Right renal pelvis (tissue), 4 donors: ENCODE measurements at regions not wholly inside any gene's neighbourhood (a gene's known extent, or its start where the extent isn't known, plus 50 kb on each side); places are given as distances from the start of the nearest gene placed in this dataset.

ENCODE experiments used
- DNase-seq, 4 donors: peaks; one replicate each; pipeline ENCODE4 v3.0.0-alpha.2; 2013; ENCODE audit warnings: low read depth in 4 of 4, low spot score in 3 of 4, missing footprints in 1 of 4

DNA sequence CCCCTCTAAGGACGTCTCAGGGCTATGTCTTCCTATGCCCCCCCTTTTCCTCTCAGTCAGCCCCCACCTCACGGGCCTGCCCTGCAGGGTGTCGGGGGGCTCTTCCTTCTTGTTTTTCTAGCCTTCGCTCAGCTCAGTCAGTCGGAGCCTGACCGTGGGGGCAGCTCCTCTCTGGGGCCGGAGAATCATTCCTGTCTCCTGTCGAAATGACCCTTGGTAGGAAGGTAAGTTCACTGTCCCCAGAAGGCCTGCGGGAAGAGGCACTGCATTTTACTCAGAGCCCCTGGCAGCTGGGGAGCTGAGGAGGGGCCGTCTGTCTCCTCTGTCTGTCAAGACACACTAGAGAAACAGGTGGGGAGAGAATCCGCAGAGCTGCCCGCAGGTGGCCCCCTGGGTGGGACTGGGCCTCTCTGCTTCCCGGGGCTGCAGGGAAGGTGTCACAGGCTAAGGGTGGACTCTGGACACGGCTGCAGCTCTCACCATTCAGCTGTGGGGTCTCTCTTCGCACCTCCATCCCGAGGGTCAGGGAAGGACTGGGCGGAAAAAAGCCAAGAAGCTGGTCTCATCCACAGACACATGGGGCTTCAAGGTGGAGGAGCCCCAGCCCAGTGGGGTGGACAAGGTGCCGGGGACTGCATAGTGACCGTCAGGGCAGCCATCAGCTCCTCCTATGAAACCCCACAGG lies 112.8 kb upstream of the TNRC6C start:
- no peak for DNase-seq

DNA sequence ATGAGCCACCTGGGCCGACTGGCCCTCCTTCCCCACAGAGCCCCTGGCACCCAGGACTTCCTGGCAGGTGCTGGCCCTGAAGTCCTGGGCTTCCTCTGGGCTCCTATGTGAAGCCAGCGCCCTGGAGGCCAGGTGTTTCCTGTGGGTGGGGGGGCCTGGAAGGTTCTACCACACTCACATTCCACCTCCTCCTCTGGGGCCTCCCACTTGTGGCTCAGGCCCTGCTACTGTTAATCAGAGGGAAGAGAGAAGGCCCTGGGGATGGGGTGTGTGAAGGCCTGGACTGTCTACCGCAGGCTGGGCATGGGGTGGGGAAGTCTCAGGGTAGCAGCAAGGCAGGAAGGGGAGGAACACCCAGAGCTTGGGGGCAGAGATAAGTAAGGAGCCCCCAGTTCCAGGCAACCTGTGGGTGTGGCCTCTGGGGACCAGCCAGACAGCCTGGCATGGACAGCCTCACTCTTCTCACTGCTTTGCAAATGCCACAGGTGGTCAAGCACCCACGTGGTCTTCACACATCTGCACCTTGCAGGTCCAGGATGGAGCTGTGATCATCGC lies 111.9 kb upstream of the TNRC6C start:
- no peak for DNase-seq

DNA sequence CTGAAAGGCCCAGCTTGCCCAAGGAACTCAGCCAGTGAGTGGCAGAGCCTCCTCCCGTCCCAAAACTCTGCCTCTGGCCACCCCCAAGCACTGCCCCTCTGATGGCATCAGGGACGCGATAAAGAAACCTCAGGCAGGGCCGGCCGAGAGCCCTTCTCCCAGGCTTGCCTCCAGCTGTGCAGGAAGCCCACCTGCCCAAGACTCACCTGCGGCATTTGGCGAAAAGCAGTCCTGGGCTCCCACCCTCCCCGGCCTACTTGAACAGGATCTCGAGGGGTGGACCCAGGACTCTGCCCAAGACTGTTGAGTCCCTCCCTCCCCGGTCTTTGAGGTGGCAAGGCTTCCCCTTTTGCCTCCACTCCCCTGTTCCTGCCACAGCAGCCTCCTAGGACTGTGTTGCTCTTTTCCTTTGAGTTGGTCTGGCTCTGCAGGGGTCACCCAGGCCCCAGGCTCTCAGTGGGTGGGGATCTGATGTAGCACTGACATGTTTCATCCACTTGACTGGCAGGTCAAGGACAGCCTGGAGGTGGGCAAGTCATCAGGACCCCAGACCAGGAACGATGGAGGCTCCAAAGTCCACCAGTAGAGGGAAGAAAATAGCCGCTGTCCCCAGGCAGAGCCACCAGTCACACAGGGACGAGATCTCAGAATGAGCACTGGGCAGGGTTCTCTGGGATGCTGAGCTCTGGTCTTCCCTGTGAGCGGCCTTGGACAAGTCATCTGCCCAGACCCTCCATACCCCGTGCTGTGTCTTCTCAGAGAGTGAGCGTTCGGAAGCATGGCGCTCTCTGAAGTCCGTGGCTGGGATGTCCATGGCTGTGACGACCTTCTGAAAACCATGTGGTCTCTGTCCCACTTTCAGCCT lies 111.0 kb upstream of the TNRC6C start:
- no peak for DNase-seq

DNA sequence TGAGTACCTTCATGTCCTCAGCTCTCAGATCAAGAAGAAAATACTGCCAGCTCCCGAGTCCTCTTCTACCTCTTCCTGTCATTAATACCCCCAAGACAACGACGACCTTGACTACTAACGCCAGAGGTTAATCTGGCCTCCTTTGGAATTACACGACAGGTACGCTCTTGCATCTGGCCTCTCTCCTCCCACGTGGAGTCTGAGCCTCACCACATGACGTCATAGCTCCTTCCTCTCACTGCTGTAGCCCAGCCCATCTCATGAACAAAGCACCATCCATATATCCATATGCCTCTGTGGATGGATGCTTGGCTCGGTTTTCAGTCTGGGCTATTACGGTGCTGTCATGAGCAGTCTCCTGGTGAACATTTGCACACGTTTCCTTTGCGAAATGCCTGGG lies 110.2 kb upstream of the TNRC6C start:
- DNase-seq, result no peak

DNA sequence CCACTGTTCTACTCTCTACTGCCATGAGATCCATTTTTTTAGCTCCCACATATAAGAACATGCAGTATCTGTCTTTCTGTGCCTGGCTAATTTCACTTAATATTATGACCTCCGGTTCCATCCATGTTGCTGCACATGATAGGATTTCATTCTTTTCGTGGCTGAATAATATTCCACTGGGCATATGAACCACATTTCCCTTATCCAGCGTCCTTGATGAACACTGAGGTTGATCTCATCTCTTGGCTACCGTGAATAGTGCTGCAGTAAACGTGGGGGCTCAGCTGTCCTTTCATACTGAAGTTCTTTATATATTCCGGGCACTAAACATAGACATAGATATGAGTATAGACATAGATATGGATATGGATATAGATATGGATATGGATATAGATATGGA lies 109.3 kb upstream of the TNRC6C start:
- no peak for DNase-seq

DNA sequence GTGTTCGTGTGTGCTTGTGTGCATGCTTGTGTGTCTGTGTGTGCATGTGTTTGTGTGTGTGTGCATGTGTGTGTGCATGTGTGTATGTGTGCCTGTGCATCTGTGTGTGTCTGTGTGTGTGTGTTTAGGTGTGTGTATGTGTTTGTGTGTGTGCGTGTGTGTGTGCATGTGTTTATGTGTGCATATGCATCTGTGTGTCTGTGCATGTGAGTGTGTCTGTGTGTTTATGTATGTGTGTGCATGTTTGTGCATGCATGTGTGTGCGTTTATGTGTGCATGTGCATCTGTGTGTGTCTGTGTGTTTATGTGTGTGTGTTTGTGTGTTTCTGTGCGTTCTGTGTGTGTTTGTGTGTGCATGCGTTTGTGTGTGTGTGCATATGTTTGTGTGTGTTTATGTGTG lies 106.6 kb upstream of the TNRC6C start:
- no peak for DNase-seq

DNA sequence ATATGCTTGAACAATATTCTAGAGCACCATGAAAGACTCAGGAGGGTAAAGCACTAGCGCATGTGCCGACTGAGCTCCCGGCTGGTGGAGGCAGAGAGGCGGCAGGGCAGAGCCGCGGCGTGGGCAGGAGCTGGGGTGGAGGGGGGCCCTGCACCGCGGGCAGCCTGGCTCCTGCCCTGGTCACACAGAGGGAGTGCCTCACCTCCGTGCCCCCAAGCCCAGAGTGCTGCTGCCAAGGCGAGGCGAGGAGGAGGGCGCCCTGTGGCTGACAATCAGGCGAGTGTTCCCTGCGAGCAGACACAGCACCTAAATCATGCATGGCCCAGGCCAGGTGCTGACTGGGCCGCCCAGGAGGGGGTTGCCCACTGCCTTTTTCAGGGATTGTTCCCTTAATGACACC lies 105.8 kb upstream of the TNRC6C start:
- no peak for DNase-seq

DNA sequence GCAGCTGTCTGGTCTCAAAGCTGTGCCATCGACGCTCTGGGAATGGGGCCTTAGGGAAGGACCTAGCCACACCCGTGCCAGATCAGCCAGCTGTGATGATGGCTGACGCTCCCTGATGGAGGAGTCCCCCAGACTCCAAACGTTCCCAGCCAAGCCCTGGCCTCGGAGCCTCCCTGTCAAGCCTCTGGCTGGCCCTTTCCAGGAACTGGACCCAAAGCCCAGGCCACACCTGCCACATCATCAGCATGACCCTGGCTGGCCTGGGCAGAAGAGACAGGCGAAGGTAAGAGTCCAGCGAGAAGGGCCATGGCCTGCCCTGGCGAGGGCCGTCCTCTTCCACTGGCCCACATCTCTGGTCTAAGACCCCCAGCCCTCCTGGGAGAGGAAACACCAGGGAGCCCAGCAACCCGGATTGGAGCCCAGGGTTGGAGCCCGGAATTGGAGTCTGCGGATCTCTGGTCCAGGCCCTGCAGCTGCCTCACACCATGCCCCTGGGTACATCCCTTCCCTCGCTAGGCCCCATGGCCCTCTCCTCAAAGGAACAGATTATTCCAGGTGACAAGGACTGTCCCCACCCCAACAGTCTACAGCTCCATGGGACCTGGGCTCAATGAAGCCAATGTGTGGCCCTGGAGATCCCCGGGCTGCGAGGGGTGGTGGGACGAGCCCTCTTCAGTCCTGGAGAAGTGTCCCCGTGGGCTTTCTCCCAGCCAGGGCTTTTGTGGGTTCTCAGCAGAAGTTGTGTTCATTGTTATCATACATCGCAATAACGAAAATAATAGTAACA lies 105.1 kb upstream of the TNRC6C start:
- no peak for DNase-seq

DNA sequence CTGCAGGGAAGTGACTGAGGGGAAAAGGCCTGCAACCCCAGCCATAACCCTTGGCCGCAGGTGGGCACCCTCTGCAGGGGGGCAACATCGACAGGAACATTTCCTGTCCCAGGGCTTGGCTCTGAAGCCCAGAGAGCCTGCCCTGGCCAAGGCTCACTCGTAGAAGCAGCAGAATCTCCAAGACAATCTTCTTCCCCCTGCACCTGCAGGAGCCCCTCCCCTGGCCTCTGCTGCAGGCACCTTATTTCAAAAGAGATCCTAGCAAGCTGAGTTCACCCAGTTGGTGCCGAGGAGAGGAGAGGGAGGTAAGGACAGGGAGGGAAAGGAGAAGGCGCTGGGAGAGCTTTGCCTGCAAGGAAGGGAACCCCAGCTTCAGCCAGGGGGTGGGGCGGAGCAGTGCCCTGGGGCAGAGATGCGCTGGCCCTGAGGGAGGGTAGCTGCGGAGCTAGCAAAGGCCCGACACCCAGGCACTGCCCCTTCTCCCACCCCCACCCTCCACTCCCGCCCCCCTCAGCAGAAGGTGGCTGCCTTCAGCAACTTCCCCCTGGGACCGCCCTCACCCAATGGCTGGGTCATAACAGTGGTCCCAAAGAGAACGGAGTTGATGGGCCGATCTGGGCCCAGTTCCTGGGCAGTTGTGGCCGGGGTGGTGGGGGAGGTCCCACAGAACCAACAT lies 104.3 kb upstream of the TNRC6C start:
- DNase-seq, result no peak

DNA sequence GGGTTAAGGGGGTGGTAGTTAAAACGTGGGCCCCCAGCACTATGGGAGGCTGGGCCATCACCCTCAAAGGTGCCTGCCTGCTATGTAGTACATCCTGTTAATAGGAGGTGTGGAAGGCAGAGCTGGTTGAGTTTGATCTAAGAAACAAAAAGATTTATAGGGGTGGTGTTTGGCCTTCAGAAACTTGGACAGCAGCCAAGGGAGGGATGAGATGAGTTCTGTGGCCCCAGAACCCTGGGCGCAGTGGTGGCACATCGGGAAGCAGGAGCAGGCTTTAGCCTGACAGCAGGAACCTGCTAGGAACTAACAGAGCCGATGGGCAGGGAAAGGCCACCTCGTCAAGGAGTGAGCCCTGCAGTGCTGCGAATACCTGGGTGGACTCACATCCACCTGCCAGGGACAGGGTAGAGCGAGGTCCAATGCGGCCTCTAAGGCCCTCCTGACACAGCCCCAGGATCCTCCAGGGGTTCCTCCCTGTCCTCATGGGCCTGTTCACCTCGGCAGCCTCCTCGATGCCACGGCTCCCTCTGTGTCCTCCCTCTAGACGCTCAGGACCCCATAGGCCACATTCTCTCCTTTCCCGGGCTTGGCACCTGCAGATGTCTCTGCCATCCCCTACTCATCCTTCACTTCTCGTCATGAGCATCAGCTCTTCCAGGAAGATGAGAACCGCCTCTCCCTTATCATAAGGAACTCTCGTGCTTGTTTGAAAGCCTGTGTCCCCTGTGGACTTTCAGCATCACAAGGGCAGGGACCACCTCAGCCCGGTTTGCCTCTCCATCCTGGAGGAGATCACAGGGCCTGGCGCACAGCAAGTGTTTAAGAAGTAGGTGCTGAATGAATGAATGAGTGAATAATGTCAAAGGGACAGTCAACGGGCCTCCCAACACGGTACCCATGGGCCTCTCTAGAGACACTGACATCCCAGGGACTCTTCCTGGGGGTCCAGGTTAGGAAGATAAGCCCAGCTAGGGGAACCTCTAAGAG lies 103.5 kb upstream of the TNRC6C start:
- DNase-seq, result no peak

DNA sequence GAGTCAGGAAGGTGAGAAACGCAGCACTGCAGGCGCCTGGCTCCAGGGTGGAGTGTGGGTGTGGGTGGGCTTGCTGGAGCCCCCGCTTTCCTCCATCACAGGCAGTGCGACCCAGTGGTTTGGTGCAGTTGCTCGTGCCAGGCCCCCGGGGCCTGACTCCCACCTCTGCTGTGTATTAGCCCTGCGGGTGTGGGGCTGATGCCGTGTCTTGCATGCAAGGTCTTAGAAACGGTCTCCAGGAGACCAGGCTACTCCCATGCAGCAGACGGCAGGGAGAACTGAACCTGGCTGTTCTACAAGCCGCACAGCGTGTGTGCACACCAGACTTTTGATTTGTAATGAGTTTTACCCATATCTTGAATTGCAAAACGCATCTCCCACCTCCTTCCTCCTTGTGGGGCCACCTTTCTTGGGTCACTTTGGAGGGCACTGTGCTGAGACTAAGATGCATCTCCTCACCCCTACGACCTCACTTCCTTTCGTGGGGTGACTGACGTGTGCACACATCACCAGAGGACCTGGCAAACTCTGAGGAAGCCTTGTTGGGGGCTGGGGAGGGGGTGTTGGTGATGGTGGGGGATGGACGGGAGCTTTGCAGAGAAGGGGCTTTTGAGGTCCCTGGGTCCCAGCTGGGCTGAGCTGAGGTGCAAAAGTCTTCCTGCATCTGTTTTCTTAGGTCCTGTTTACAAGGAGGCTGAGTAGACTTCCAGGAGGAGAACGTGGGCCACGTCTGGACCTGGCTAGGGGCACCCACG lies 101.8 kb upstream of the TNRC6C start:
- no peak for DNase-seq

DNA sequence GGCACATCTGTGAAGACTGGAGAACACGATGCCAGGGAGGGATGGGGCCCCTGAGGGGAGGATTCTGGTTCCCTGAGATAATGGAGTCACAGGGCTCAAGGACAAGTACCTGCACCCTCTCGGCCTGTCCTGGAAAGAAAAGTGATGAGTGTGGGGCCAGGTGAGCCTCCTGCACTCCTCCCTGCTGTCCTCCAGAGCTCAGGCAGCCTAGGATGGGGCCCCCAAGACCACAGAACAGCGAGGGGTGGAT lies 101.3 kb upstream of the TNRC6C start:
- no peak for DNase-seq

DNA sequence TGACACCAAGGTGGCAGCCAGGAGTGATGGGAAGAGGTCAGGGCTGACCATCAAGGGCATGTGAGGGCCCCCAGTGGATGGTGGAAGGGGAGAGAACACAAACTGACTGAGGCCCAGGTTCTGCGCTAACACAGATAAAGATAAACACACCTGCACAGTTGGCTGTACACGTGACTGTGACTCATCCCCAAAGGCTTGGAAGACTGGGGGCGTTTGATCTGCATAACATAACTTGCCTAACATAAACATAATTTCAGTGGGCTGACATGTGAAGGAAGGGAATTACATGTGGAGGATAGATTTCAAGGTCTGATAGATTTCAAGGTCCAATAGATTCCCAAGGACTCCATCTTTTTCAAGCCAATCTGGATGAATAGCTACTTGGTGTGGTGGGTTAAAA lies 100.9 kb upstream of the TNRC6C start:
- no peak for DNase-seq

DNA sequence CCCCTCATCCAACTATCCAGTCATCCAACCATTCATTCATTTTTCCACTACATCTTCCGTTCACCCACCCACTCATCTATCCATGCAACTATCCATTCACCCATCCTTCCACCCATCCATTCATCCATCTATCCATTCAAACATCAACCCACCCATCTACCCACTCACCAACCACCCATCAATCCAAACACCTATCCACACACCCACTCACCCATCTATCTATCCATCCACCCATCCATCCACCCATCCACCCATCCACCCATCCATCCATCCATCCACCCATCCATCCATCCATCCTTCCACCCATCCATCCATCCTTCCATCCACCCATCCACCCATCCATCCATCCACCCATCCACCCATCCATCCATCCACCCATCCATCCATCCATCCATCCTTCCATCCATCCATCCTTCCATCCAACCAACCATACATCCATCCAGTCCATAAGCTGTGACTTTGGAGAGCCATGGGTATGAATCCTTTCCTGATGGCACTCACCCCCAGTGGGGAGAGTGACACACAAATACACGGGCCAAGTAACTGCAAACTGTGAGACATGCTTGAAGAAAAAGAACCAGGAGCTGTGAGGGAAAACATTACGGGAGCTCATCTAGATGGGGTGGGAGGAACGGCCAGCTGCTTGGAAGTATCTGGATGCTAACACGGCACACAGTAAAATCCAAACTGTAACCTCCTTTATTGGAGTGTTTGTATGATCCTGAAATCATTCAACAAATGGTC lies 100.0 kb upstream of the TNRC6C start:
- DNase-seq, result no peak

DNA sequence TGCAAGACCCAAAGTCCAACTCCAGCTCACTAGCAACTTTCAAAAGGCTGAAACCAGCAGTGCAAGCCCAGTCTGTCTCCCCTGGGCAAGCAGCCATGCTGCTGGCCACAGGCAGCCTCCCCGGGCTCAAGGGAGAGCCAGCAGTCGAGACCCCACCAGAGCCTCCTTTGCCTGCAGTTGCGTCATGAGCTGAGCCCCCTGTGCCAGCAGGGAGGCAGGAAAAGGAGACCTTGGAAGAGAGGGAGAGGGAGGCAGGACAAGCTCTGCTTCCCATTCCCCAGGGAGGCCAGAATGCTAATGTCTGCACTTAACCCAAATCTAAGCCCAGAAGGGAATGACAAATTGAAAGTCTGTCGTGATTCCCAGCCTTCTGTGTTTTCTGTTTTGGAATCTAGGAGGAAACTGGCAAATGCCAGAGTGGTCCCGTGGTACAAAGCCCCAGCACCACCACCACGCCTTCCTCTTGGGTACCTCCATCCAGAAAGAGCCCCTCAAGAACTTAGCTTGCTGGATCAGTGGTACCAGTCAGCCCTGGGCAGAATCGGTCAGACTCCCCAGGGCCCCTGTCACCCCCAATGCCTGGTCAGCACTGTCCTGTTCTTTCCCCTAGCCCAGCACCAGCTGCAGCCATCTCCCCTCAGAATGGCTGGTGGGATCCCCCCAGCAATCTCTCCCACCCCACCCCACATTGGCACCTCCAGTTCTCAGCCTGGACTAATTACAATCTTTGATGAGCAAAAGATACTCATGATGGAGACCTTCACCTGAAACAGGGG lies 99.3 kb upstream of the TNRC6C start:
- no peak for DNase-seq

DNA sequence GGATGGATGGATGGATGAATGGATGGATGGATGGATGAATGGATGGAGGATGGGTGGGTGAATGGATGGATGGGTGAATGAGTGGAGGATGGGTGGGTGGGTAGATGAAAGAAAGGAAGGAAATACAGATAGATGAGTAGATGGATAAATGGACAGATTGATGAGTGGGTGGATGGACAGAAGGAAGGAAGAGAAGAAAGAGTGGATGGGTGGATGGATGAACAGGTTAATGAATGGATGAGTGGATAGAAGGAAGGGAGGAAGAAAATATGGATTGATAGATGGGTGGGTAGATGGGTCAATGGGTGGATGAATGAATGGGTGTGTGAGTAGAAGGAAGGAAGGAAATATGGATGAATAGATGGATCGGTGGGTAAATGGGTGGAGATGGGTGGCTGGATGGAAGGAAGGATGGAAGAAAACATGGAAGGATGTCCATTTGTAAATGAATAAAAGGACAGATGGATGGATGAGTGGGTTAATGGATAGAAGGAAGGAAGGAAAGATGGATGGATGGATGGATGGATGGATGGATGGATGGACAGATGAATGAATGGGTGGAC lies 97.3 kb upstream of the TNRC6C start:
- DNase-seq, result no peak

DNA sequence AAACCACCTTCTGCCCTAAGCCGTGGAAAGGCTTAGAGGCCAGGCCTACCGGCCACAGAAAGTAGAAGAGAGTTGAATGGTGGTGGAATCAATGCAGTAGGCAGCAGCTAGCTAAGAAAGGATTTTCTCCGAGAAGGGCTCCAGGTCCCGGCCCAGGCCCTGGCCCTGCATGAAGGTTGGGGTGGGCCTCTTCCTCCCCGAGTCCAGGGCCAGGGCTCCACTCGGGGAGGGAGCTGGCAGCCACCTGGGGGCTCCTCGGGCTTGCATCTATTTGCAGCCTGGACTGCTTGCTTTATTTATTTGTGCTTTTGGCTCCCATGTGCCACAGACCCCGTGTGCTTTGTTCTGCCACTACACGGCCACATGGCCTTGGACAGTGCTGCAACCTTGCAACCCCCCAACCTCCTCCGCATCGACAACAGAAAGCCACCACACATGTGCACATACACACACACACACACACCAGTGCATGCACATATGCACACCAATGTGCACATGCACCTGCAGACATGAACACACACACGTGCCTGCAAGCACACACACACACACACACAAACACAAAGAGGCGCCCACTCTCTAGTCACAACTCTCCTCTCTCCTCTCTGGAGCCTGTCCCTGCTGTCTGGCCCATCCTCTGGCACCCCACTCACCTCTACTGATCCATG lies 96.4 kb upstream of the TNRC6C start:
- DNase-seq, result no peak
